Astrocyte (in vitro differentiated cells and primary cell): ENCODE measurements at regions not wholly inside any gene's neighbourhood (a gene's known extent, or its start where the extent isn't known, plus 50 kb on each side); places are given as distances from the start of the nearest gene placed in this dataset.

ENCODE experiments used
- DNase-seq: peaks from one replicate; pipeline ENCODE4 v3.0.0-alpha.2; 2010; ENCODE audit warnings: low read depth
- FAIRE-seq: peaks from 2 replicates; lab custom pipeline; 2011; peaks lifted over from hg19 to GRCh38; lab: Jason Lieb, UNC
- H2AFZ ChIP-seq: 2 replicates; pipeline ENCODE4 v1.6.0; 2012; ENCODE audit warnings: low read depth, low read length, inconsistent platforms
- H3K27ac ChIP-seq: 2 replicates; pipeline ENCODE4 v1.5.1; 2011; ENCODE audit warnings: low read depth, low read length, inconsistent platforms
- H3K27me3 ChIP-seq: 2 replicates; pipeline ENCODE4 v1.6.0; 2011; ENCODE audit warnings: low read length, inconsistent platforms; ENCODE audit not compliant: insufficient read depth
- H3K36me3 ChIP-seq: 2 replicates; pipeline ENCODE4 v1.5.1; 2011; ENCODE audit warnings: low read length, inconsistent platforms; ENCODE audit not compliant: insufficient read depth
- H3K4me1 ChIP-seq: 2 replicates; pipeline ENCODE4 v1.5.1; 2011; ENCODE audit warnings: low read length, inconsistent platforms; ENCODE audit not compliant: insufficient read depth
- H3K4me2 ChIP-seq: 2 replicates; pipeline ENCODE4 v1.6.0; 2012; ENCODE audit warnings: low read length, inconsistent platforms
- H3K4me3 ChIP-seq: 2 replicates; pipeline ENCODE4 v1.5.1; 2011; ENCODE audit warnings: low read depth, mild to moderate bottlenecking, low read length, inconsistent platforms; ENCODE audit not compliant: insufficient read depth
- H3K79me2 ChIP-seq: 2 replicates; pipeline ENCODE4 v1.6.0; 2012; ENCODE audit warnings: mild to moderate bottlenecking, low read length, inconsistent platforms; ENCODE audit not compliant: insufficient read depth
- H3K9ac ChIP-seq: 2 replicates; pipeline ENCODE4 v1.6.0; 2012; ENCODE audit warnings: mild to moderate bottlenecking, low read length, inconsistent platforms
- H3K9me3 ChIP-seq: 2 replicates; pipeline ENCODE4 v1.5.1; 2012; ENCODE audit warnings: low read depth, mild to moderate bottlenecking, low read length, inconsistent platforms; ENCODE audit not compliant: insufficient read depth
- H4K20me1 ChIP-seq: 2 replicates; pipeline ENCODE4 v1.6.0; 2012; ENCODE audit warnings: low read length, inconsistent platforms; ENCODE audit not compliant: insufficient read depth
- H3K27ac Mint-ChIP-seq: one replicate; pipeline ENCODE4 v1.8.0; 2021; ENCODE audit warnings: mild to moderate bottlenecking, mixed read lengths; ENCODE audit not compliant: unreplicated experiment
- H3K27me3 Mint-ChIP-seq: one replicate; pipeline ENCODE4 v1.8.0; 2021; ENCODE audit warnings: low read depth, mixed read lengths; ENCODE audit not compliant: unreplicated experiment
- H3K36me3 Mint-ChIP-seq: one replicate; pipeline ENCODE4 v1.8.0; 2021; ENCODE audit warnings: low read depth, mixed read lengths; ENCODE audit not compliant: unreplicated experiment
- H3K4me1 Mint-ChIP-seq: one replicate; pipeline ENCODE4 v1.8.0; 2021; ENCODE audit warnings: low read depth, mixed read lengths; ENCODE audit not compliant: unreplicated experiment
- H3K4me3 Mint-ChIP-seq: one replicate; pipeline ENCODE4 v1.8.0; 2021; ENCODE audit warnings: mild to moderate bottlenecking, moderate library complexity, mixed read lengths; ENCODE audit not compliant: unreplicated experiment
- H3K9me3 Mint-ChIP-seq: one replicate; pipeline ENCODE4 v1.8.0; 2021; ENCODE audit warnings: mild to moderate bottlenecking, mixed read lengths; ENCODE audit not compliant: unreplicated experiment
- CTCF ChIP-seq: IDR thresholded peaks from 2 replicates; pipeline ENCODE4 v1.5.1; 2011; ENCODE audit warnings: low read depth, mild to moderate bottlenecking, inconsistent platforms, low read length, moderate library complexity; ENCODE audit not compliant: insufficient read depth
- EZH2 ChIP-seq: IDR thresholded peaks from 2 replicates; pipeline ENCODE4 v1.6.1; 2012; ENCODE audit warnings: mild to moderate bottlenecking, low read length, inconsistent platforms; ENCODE audit not compliant: insufficient read depth

GRCh38 chrX:98514032-98514431, 1630.3 kb downstream of the RPA4 start:
- no peak overlapping the region for H3K4me3 Mint-ChIP-seq
- no peaks in the 10 kb centered on the region for H4K20me1 ChIP-seq
- no peaks in the 10 kb centered on the region for H3K27me3 Mint-ChIP-seq
- H3K4me3 ChIP-seq, result no peak overlapping the region
- H3K9ac ChIP-seq, result no peak overlapping the region
- TF ChIP-seq CTCF (no peak), EZH2 (no peak)
- H3K4me2 ChIP-seq, result no peak overlapping the region
- H3K27ac ChIP-seq, result no peak overlapping the region
- H3K27me3 ChIP-seq, result no peaks in the 10 kb centered on the region
- FAIRE-seq (no peak), DNase-seq (no peak)
- no peaks in the 10 kb centered on the region for H3K4me1 Mint-ChIP-seq
- H3K36me3 ChIP-seq, result no peaks in the 10 kb centered on the region
- no peaks in the 10 kb centered on the region for H3K9me3 Mint-ChIP-seq
- H2AFZ ChIP-seq, result no peak overlapping the region
- no peak overlapping the region for H3K27ac Mint-ChIP-seq
- no peaks in the 10 kb centered on the region for H3K9me3 ChIP-seq
- H3K79me2 ChIP-seq, result no peaks in the 10 kb centered on the region
- H3K4me1 ChIP-seq, result no peaks in the 10 kb centered on the region
- H3K36me3 Mint-ChIP-seq, result no peaks in the 10 kb centered on the region

- no peak for TF ChIP-seq CTCF
- no peak for TF ChIP-seq EZH2
- no peaks in the 10 kb centered on the region for H3K9me3 ChIP-seq
- H3K4me3 ChIP-seq, result no peak overlapping the region
- no peaks in the 10 kb centered on the region for H3K27me3 Mint-ChIP-seq
- H3K79me2 ChIP-seq, result no peaks in the 10 kb centered on the region
- no peaks in the 10 kb centered on the region for H3K9me3 Mint-ChIP-seq
- no peak overlapping the region for H3K27ac Mint-ChIP-seq
- no peak overlapping the region for H3K4me3 Mint-ChIP-seq
- no peaks in the 10 kb centered on the region for H3K36me3 ChIP-seq
- no peak overlapping the region for H3K4me2 ChIP-seq
- no peaks in the 10 kb centered on the region for H3K36me3 Mint-ChIP-seq
- H3K4me1 ChIP-seq, result no peaks in the 10 kb centered on the region
- H3K4me1 Mint-ChIP-seq, result no peaks in the 10 kb centered on the region
- no peaks in the 10 kb centered on the region for H3K27me3 ChIP-seq
- H3K9ac ChIP-seq, result no peak overlapping the region
- no peak overlapping the region for H2AFZ ChIP-seq
- no peaks in the 10 kb centered on the region for H4K20me1 ChIP-seq
- DNase-seq (no peak), FAIRE-seq (no peak)
- no peak overlapping the region for H3K27ac ChIP-seq
These were observed 1632.4 kb downstream of the RPA4 start for GRCh38 chrX:98516120-98516519.

- Histone ChIP-seq H2AFZ (no peak overlapping the region), H3K79me2 (no peaks in the 10 kb centered on the region), H3K36me3 (no peaks in the 10 kb centered on the region), H3K4me3 (no peak overlapping the region), H3K4me1 (no peaks in the 10 kb centered on the region), H3K9me3 (no peaks in the 10 kb centered on the region), H3K4me2 (no peak overlapping the region), H3K27me3 (no peaks in the 10 kb centered on the region), H3K27ac (no peak overlapping the region), H4K20me1 (no peaks in the 10 kb centered on the region), H3K9ac (no peak overlapping the region)
- H3K4me3 Mint-ChIP-seq, result no peak overlapping the region
- FAIRE-seq (no peak), DNase-seq (no peak)
- no peaks in the 10 kb centered on the region for H3K9me3 Mint-ChIP-seq
- TF ChIP-seq EZH2 (no peak), CTCF (no peak)
- no peaks in the 10 kb centered on the region for H3K36me3 Mint-ChIP-seq
- no peak overlapping the region for H3K27ac Mint-ChIP-seq
- no peaks in the 10 kb centered on the region for H3K27me3 Mint-ChIP-seq
- no peaks in the 10 kb centered on the region for H3K4me1 Mint-ChIP-seq
These were observed 1639.3 kb downstream of the RPA4 start for GRCh38 chrX:98523026-98523425.
